GM12874 (cell line): ENCODE measurements at regions not wholly inside any gene's neighbourhood (a gene's known extent, or its start where the extent isn't known, plus 50 kb on each side); places are given as distances from the start of the nearest gene placed in this dataset.

Experiments
- CTCF ChIP-seq: IDR thresholded peaks from 2 replicates; pipeline ENCODE4 v1.5.1; 2011; ENCODE audit warnings: low read depth, mild to moderate bottlenecking, control low read depth, low read length, moderate library complexity; ENCODE audit not compliant: insufficient read depth

- TF ChIP-seq CTCF = no peak
These were observed 321.0 kb downstream of the COG6 start for GRCh38 chr13:39976481-39976880.

GRCh38 chr13:39981056-39981455, 325.6 kb downstream of the COG6 start:
- TF ChIP-seq CTCF = no peak

- no peak for TF ChIP-seq CTCF
These were observed 327.3 kb downstream of the COG6 start for GRCh38 chr13:39982745-39983144.

- no peak for TF ChIP-seq CTCF
These were observed 329.6 kb downstream of the COG6 start for GRCh38 chr13:39985071-39985470.

GRCh38 chr13:39988351-39988750, 332.9 kb downstream of the COG6 start:
- TF ChIP-seq CTCF = no peak

- no peak for TF ChIP-seq CTCF
These were observed 342.7 kb downstream of the COG6 start for GRCh38 chr13:39998166-39998565.

GRCh38 chr13:40002016-40002415, 346.6 kb downstream of the COG6 start:
- TF ChIP-seq CTCF = no peak

- no peak for TF ChIP-seq CTCF
These were observed 358.1 kb downstream of the COG6 start for GRCh38 chr13:40013554-40013953.
